Stimulated activated CD4-positive, alpha-beta T cell treated with anti-CD3 and anti-CD28 coated beads, TNF-alpha, amount 100 ng/mL, for 1 hour (primary cell): ENCODE measurements at regions not wholly inside any gene's neighbourhood (a gene's known extent, or its start where the extent isn't known, plus 50 kb on each side); places are given as distances from the start of the nearest gene placed in this dataset.
"Not testable (repeated sequence)": the region's sequence is repeated elsewhere in the genome, so short reads cannot be mapped to it uniquely, and the experiment has no call there.

ENCODE experiments used
- DNase-seq, 3 donors: peaks; one replicate each; pipeline ENCODE4 v3.0.0-alpha.2; 2020; ENCODE audit warnings: low read depth in 3 of 3, low spot score in 1 of 3

GRCh38 chr10:90233805-90234204 is 532.4 kb downstream of the KIF20B start:
- not testable (repeated sequence) for DNase-seq

- DNase-seq, result no peak
These were observed 544.2 kb downstream of the KIF20B start for GRCh38 chr10:90245623-90246022.

GRCh38 chr10:90250784-90251183 is 549.4 kb downstream of the KIF20B start:
- not testable (repeated sequence) for DNase-seq

- DNase-seq, result no peak
These were observed 568.3 kb downstream of the KIF20B start for GRCh38 chr10:90269699-90270098.

GRCh38 chr10:90274721-90275468 is 573.5 kb downstream of the KIF20B start:
- no peak for DNase-seq

GRCh38 chr10:90276894-90277475 is 575.6 kb downstream of the KIF20B start:
- DNase-seq, result no peak

- no peak for DNase-seq
These were observed 571.4 kb downstream of the HTR7 start for GRCh38 chr10:90286406-90286805.

GRCh38 chr10:90286941-90287340 is 570.9 kb downstream of the HTR7 start:
- no peak for DNase-seq

GRCh38 chr10:90288391-90288933 is 569.4 kb downstream of the HTR7 start:
- DNase-seq, result no peak

- DNase-seq, result no peak
These were observed 568.8 kb downstream of the HTR7 start for GRCh38 chr10:90289037-90289436.

- no peak for DNase-seq
These were observed 564.2 kb downstream of the HTR7 start for GRCh38 chr10:90293616-90294015.

GRCh38 chr10:90294821-90295540 is 562.9 kb downstream of the HTR7 start:
- not testable (repeated sequence) for DNase-seq

- not testable (repeated sequence) for DNase-seq
These were observed 555.8 kb downstream of the HTR7 start for GRCh38 chr10:90302031-90302430.

- no peak for DNase-seq
These were observed 554.9 kb downstream of the HTR7 start for GRCh38 chr10:90302758-90303481.

- DNase-seq, result no peak
These were observed 553.3 kb downstream of the HTR7 start for GRCh38 chr10:90304533-90304932.

GRCh38 chr10:90306187-90306586 is 551.7 kb downstream of the HTR7 start:
- no peak for DNase-seq

- DNase-seq, result no peak
These were observed 549.6 kb downstream of the HTR7 start for GRCh38 chr10:90308223-90308622.

GRCh38 chr10:90313576-90314325 is 544.1 kb downstream of the HTR7 start:
- no peak for DNase-seq

- no peak for DNase-seq
These were observed 543.1 kb downstream of the HTR7 start for GRCh38 chr10:90314718-90315117.

- DNase-seq, result no peak
These were observed 540.7 kb downstream of the HTR7 start for GRCh38 chr10:90317172-90317571.

GRCh38 chr10:90318659-90319058 is 539.2 kb downstream of the HTR7 start:
- no peak for DNase-seq
